HG03159 (cell line): ENCODE measurements at regions not wholly inside any gene's neighbourhood (a gene's known extent, or its start where the extent isn't known, plus 50 kb on each side); places are given as distances from the start of the nearest gene placed in this dataset.

ENCODE experiments used
- ATAC-seq: cut with Tn5 transposase; IDR thresholded peaks from one replicate; pipeline ENCODE4 v1.9.1; 2021; ENCODE audit warnings: mild to moderate bottlenecking, moderate library complexity; ENCODE audit not compliant: unreplicated experiment

DNA sequence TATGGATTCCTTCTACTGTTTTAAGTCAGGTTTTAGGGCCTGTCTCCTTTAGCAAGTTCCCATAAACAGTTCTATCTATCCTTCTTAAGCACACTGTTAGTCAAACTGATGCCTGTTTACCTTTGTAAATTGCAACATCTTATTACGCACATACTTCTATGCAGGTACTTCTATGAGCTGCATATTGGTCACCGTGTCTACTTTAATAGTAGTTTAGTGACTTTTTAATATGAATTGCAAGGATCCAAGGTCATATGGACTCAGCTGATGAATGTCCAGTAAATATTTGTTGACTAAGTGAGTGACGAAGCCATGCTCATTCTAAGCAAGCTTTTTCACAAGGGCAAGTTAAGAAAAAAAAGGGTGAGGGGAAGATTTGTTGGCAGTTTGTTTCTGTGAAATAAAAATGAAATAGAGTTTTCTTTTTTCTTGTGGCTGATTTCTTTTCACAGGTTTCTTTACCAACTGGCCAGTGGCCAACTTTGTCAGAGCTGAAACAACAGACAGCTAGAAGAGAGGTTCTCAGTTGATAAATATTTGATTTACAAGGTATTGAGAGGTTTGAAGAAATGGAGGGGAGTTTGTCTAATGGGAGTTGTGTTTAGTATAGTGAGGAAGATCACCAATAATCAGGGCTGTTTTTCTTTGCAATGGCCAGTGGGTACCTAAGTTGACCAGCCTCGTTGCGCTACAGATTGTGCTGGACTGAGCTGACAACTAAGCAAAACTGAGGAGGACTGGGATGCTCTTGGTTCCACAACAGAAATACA is 141.1 kb downstream of the SLC15A5 start:
- no peak for ATAC-seq

GRCh38 chr12:16135323-16135722 is 142.2 kb downstream of the SLC15A5 start:
- no peak for ATAC-seq

DNA sequence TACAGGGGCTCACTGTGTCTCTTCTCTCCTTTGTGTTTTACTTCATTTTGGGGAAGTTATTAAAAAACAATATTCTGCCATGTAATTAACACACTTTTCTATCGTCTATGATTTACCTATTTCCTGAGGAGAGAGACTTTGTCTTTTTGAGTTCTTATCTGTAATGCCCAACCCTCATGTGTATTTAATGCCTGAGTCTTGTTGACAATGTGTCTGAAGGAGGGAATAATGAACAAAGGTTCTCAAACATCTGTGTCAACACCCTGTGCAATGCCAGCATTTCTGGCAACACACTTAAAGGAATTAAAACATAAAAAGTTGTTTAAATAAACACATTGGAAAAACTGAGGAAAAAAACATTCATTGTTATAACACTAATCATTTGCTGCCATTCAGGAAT is 147.1 kb downstream of the SLC15A5 start:
- ATAC-seq, result no peak

DNA sequence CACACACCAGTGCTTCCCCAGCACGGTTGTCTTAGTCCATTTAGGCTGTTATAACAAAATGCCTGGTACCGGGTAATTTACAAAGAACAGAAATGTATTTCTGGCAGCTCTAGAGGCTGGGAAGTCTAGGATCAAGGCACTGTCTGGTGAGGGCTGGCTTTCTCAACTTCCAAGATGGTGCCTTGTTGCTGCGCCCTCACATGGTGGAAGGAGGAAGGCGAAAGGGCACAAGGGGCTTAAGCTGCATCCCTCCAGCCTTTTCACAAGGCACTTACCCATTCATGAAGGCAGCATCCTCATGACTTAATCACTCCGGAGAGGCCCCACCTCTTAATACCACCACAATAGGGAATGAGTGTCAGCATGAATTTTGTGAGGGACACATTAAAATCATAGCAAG is 155.5 kb downstream of the SLC15A5 start:
- no peak for ATAC-seq

- ATAC-seq, result no peak
Observed at GRCh38 chr12:16119618-16120415, 157.7 kb downstream of the SLC15A5 start.

DNA sequence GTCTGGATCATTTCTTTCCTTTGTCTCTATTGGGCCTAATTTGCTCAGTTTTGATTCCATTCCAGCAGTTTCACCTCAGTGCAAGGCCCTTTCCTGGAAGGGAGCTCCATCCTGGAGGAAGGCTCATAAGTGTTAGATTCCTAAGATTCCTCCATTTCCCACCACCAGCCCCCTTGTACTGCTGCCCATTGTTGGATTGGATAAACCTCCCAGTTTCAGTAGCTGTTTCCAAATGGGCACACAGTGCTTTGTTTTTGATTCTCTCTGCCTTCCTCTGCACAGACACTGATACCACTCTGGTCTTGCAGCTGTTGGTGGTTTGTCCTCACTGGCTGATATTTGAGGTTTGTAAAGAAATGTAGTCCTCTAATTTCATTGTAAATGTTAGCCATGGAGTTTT is 158.9 kb downstream of the SLC15A5 start:
- ATAC-seq, result no peak

DNA sequence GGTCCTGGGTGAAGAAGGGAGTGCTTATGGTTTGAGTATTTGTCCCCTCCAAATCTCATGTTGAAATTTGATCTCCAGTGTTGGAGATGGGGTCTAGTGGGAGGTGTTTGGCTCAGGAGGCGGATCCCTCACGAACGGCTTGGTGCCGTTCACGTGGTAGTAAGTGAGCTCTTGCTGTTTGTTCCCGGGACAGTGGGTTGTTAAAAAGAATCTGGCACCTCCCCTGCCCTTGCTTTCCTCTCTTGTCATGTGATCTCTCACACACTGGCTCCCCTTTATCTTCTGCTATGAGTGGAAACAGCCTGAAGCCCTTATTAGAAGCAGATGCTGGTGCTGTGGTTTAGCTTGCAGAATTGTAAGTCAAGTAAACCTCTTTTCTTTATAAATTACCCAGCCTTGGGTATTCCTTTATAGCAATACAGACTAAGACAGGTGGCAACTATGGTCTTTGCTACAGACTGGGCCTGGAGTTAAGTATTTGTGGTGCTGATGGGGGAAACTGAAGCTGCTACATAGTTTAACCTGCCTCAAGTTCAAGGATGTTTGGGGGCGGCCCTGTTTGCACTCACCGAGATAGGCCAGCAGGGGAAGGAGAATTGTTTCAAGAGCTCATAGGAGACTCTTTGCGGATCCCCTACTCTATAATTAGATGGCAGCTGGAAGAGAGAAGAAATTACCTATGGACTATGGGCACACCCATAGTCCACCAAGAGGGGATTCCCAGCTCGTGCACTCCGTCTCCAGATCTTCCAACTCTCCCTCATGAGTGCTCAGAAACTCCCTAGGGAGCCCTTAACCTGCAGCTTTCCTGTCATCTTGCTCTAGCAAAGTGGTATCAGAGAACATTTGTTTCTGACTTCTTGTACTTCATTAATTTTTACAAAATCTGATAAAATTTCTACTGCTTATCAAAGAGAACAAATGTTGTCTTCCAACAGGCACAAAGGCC is 164.6 kb downstream of the SLC15A5 start:
- no peak for ATAC-seq

GRCh38 chr12:16112130-16112529 is 165.4 kb downstream of the SLC15A5 start:
- no peak for ATAC-seq

DNA sequence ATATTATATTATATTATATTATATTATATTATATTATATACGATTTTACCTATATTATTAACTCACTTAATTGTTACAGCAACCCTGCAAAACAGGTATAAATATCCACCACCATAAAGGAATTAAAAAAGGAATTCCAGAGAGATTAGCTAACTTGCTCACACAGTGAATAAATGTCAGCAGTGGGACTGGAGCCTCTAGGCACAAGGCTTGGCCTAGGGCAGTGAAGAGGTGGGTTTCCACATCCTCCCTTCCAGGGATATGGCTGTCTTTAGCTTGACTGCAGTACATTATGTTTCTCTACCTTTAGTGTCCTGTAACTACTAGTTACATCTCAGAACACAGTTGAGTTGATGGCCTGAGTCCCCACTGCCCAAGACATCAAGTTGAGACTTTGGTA is 166.9 kb downstream of the SLC15A5 start:
- no peak for ATAC-seq

DNA sequence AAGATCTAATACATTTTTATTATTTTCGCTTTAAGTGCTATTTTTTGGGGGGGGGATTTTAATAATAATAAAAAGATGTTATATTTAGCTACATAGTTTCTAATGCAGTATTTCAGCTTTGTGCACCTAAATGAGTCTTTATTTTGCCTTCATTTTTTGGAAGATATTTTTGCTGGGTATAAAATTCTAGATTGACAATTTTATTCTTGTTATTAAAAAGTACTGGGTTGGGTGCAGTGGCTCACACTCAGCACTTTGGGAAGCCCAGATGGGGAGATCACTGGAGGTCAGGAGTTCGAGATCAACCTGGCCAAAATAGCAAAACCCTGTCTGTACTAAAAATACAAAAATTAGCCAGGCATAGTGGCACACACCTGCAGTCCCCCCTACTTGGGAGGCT is 173.6 kb downstream of the SLC15A5 start:
- no peak for ATAC-seq

DNA sequence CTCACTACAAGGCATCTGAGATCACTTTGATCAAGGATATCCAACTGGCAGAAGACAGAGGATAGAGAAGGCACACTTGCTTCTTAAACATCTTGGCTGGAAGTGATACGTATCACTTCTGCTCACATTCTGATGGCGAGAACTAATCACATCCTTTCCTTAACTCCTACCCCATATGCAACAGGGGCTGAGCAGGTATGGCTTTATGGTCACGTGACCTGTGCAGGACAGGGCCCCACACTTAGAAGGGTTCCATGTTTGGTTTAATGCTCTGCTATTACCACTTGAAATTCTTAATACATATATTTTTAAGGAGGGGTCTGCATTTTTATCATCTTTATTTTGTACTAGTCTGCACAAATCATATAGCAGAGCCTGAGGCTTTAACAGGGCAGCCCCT is 177.3 kb downstream of the SLC15A5 start:
- ATAC-seq, result no peak

DNA sequence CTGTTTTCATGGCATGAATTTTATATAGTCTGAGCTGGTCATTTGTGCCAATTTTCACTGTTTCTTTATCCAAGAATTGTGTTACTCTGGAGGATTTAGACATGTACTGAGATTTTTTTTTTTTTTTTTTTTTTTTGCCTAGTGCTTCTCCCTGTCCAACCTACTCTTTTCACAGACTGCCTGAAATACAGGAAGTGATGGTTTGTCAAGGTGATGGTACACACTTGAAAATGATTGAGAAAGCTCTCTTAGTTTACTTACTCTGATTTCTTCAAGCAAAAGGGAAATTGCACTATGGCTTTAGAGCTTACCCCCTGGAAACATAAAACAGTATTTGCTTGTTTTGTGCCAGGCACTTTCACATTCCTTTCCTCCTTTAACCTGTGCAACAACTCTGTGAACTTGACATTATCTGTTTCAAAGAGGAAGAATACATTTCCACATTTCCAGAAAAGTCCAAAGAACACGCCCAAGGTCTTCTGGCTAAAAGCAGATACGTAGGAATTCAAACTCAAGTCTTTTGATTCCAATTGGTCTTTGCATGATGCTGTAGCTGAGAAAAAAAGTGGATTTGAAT is 181.1 kb downstream of the SLC15A5 start:
- no peak for ATAC-seq

DNA sequence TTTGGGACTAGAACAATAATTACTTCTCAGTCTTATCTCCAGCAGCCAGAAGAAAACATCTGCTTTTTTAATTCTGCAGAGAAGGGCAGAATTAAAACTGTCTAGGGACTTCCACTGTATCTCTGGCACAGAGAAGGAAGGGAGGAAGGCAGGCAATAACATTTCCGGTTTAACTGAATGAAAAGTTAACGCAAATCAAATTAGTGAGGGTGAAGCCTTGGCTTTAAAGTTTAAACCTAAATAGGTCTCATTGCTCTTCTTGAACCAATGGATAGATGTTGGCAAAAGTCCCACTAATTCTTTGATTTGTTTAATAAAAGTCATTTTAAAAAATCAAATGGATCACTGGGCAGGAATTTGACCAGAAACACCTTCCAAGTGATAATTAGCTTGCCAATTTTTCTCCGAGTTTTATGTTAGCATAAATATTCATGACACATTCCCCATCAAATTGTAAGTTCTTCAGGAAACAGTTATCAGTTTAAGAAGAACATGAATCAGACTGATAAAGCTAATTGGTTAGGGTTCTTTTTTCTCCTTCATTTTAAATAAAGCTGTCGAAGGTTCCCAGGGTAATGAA is 181.9 kb downstream of the SLC15A5 start:
- no peak for ATAC-seq

DNA sequence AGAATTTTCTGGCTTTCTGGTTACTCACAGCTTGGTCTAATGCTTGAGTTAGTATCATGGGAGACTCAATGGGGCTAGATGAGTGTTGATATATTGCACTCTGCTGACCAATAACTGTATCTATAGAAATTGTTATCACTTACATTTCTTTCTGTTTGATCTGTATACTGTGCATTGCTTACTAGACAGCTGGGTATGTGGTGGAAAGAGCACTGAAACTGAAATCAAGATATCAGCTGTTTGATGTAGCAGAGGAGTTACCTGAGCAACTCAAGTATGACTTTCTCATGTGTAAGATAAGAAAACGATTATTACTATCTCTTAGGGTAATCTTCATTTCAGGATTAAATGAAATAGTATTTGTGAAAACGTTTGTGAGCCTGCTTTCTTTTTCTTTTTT is 183.0 kb downstream of the SLC15A5 start:
- ATAC-seq, result peak; percentile 82

GRCh38 chr12:16093825-16094224 is 182.7 kb downstream of the DERA start:
- ATAC-seq, result no peak

DNA sequence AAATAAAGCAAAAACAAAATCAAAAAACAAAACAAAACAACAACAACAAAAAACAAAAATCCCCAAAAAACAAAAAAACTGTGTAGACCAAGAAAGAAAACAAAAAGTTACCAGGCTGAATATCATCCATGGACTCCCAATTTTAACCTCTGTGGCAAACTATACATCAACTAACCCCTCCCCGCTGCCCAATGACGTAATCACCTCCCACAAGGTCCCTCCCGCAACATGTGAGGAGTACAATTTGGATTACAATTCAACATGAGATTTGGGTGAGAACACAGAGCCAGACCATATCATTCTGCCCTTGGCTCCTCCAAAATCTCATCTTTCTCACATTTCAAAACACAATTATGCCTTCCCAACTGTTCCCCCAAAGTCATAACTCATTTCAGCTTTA is 179.8 kb downstream of the DERA start:
- no peak for ATAC-seq

DNA sequence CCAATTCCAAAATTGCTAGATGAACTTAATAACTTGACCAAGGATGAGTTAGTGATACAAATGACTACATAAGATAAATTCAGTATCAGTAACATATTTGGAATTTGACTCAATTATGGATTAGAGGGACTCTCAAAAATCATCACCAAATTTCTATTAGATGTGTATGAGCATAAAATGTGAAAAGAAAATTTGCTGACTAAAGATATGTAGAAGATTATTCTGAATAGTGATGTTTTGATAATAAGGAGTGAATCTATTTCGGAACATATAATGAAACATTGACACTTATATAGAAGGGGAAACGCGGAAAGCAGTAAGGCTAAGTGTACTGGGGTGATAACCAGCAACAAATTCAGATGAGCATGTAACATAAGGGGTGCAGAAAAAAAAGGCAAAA is 177.3 kb downstream of the DERA start:
- ATAC-seq, result no peak
